Calu3 (cell line): ENCODE measurements at regions not wholly inside any gene's neighbourhood (a gene's known extent, or its start where the extent isn't known, plus 50 kb on each side); places are given as distances from the start of the nearest gene placed in this dataset.

ENCODE experiments used
- BruUV-seq: library from RNA; stranded (reverse); fragments of 400-500 nt; replicated peaks from 2 replicates; lab custom pipeline; 2021; lab: Mats Ljungman, UMichigan
- CTCF ChIA-PET: fragments of 300-600 bp; sonication (Branson Sonifier 250); formaldehyde crosslinking; loops from one replicate; lab custom pipeline; 2022; ENCODE audit warnings: antibody characterized with exemption; lab: Charles Lee
- DNase-seq: peaks from one replicate; pipeline ENCODE4 v3.0.0; 2022
- H3K27ac Mint-ChIP-seq: one replicate; pipeline ENCODE4 v1.8.0; 2022; ENCODE audit warnings: mixed read lengths; ENCODE audit not compliant: unreplicated experiment
- H3K27me3 Mint-ChIP-seq: one replicate; pipeline ENCODE4 v1.8.0; 2022; ENCODE audit warnings: mixed read lengths; ENCODE audit not compliant: unreplicated experiment
- H3K36me3 Mint-ChIP-seq: one replicate; pipeline ENCODE4 v1.8.0; 2022; ENCODE audit warnings: mild to moderate bottlenecking, moderate library complexity, mixed read lengths; ENCODE audit not compliant: insufficient read depth, unreplicated experiment
- H3K4me1 Mint-ChIP-seq: one replicate; pipeline ENCODE4 v1.8.0; 2022; ENCODE audit warnings: mild to moderate bottlenecking, low read depth, mixed read lengths; ENCODE audit not compliant: unreplicated experiment
- H3K4me3 Mint-ChIP-seq: one replicate; pipeline ENCODE4 v1.8.0; 2022; ENCODE audit warnings: mild to moderate bottlenecking, low read depth, moderate library complexity, mixed read lengths; ENCODE audit not compliant: unreplicated experiment
- H3K9me3 Mint-ChIP-seq: one replicate; pipeline ENCODE4 v1.8.0; 2022; ENCODE audit warnings: low read depth, mixed read lengths; ENCODE audit not compliant: unreplicated experiment
- CTCF ChIP-seq: fragments of 200-600 bp; IDR thresholded peaks from one replicate; pipeline ENCODE4 v1.8.0; 2022; ENCODE audit warnings: antibody characterized with exemption; ENCODE audit not compliant: unreplicated experiment
- intact Hi-C: fragments of 100-400 bp; cut with micrococcal nuclease; formaldehyde crosslinking; loops from one replicate; pipeline ENCODE4 v1.10.0; 2022; ENCODE audit not compliant: unreplicated experiment

DNA sequence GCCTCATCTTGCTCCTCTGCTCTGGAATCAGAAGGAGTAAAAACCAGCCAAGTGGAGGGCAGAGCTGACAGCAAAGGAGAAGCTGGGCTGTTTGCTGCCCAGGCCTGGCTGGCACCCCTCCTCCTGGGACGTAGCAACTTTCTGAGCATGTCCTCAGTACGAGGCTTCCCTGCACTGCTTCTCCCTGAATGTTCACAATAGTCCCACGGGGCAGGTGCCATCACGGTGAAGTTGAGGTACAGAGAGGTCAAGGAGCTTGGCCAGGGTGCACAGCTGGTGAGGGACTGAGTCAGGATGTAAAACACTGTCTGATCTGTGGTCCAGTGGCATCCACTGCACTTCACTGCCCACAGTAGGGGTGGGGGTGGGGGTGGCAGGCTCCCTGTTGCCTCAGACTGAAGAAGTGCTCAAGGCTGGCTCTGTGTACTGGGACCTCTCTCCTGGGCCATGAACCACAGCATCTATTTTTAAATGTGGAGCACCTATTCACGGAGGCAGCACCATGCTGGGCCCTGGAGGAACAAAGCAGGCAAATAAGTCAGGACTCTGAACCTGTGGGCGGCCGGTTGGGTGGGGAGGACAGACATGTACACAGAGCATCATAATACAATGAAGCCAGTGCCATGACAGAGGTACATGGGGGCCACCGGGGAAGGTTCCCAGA, 369.5 kb downstream of the SEC14L1 start:
- DNase-seq, result no peak
- TF ChIP-seq CTCF, result no peak
- Mint-ChIP-seq H3K27ac (no peak overlapping the region), H3K4me3 (no peak overlapping the region), H3K36me3 (peaks cover 1% of the 10 kb centered on the region), H3K4me1 (no peaks in the 10 kb centered on the region), H3K9me3 (peaks cover 2% of the 10 kb centered on the region), H3K27me3 (no peaks in the 10 kb centered on the region)
- CTCF ChIA-PET, result no interaction called here
- no TSS peak for BruUV-seq
- intact Hi-C loops, result no loop called here

GRCh38 chr17:77511514-77512061, 370.8 kb downstream of the SEC14L1 start:
- Mint-ChIP-seq H3K4me3 (no peak overlapping the region), H3K27me3 (no peaks in the 10 kb centered on the region), H3K4me1 (no peaks in the 10 kb centered on the region), H3K9me3 (peaks cover 2% of the 10 kb centered on the region), H3K36me3 (no peaks in the 10 kb centered on the region), H3K27ac (no peak overlapping the region)
- intact Hi-C loops, result no loop called here
- CTCF ChIA-PET, result no interaction called here
- DNase-seq, result no peak
- TF ChIP-seq CTCF, result no peak
- no TSS peak for BruUV-seq

DNA sequence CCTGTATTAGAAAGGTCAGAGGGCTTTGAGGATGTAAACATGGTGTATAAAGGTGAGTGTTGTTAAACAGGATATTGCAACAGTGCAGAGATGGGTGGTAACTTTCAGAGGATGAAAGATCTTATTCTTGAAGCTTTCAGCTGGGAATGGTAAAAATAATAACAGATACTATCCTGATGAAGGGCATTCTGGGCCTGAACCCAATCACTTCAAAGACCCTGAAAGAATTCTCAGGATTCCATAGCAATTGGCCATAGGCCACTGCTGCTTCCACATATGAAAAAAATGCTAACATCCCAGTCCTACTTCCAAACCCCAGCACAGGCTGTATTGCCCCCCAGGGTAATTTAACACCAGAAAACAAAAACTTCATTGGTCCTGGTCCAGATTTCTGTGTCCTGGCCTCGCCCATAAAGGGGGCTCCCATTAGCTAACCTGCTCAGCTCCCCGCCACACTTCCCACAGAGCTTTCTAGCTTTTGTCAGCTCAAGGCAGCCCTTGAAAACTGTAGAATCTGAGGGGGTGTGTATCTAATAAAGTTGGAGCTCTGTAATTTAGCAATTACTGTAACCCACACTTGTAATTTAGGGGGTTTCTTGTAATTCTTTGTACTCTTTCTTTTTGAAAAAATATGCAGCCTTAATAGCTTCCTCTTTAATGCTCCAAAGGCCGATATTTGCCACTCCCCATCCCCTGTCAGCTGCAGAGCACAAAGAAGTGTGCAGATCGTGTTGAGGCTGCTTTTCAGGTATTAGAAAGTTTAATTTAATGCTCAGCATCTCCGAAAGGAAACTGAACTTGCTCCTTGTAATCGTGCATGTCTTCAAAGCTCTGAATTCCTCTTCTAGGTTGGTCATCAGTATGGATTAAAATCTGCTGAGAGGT, 371.5 kb downstream of the SEC14L1 start:
- BruUV-seq, result no TSS peak
- intact Hi-C loops, result no loop called here
- Mint-ChIP-seq H3K36me3 (no peaks in the 10 kb centered on the region), H3K9me3 (peaks cover 2% of the 10 kb centered on the region), H3K27me3 (no peaks in the 10 kb centered on the region), H3K4me3 (no peak overlapping the region), H3K4me1 (no peaks in the 10 kb centered on the region), H3K27ac (no peak overlapping the region)
- no peak for TF ChIP-seq CTCF
- CTCF ChIA-PET, result no interaction called here
- no peak for DNase-seq

- DNase-seq, result no peak
- TF ChIP-seq CTCF, result no peak
- H3K4me1 Mint-ChIP-seq, result no peaks in the 10 kb centered on the region
- no peaks in the 10 kb centered on the region for H3K36me3 Mint-ChIP-seq
- H3K27ac Mint-ChIP-seq, result no peak overlapping the region
- peaks cover 2% of the 10 kb centered on the region for H3K9me3 Mint-ChIP-seq
- intact Hi-C loops, result no loop called here
- no peak overlapping the region for H3K4me3 Mint-ChIP-seq
- CTCF ChIA-PET, result no interaction called here
- BruUV-seq, result no TSS peak
- no peaks in the 10 kb centered on the region for H3K27me3 Mint-ChIP-seq
These were observed 372.3 kb downstream of the SEC14L1 start for GRCh38 chr17:77513045-77513444.
